Lung (tissue), 11 donors: ENCODE measurements at regions not wholly inside any gene's neighbourhood (a gene's known extent, or its start where the extent isn't known, plus 50 kb on each side); places are given as distances from the start of the nearest gene placed in this dataset.

ENCODE experiments used
- ATAC-seq: fragments of 200-7000 bp; cut with Tn5 transposase; one replicate; pipeline ENCODE4 v1.9.1; 2020; ENCODE audit warnings: moderate number of reproducible peaks; ENCODE audit not compliant: insufficient read depth, low FRiP score
- DNase-seq, 3 donors: peaks; one replicate each; pipeline ENCODE4 v3.0.0-alpha.2; 2013 to 2017
- H3K27ac ChIP-seq, 2 donors: one replicate each; pipeline ENCODE4 v1.5.1; 2013; ENCODE audit warnings: mild to moderate bottlenecking in 2 of 2, moderate library complexity in 2 of 2, control low read depth in 1 of 2, inconsistent platforms in 1 of 2, low read depth in 1 of 2, low read length in 1 of 2
- H3K27me3 ChIP-seq, 3 donors: one replicate each; pipeline ENCODE4 v1.5.1; 2013; ENCODE audit warnings: low read length in 2 of 3; ENCODE audit not compliant: control insufficient read depth in 3 of 3, insufficient read depth in 3 of 3
- H3K36me3 ChIP-seq, 4 donors: one replicate each; pipeline ENCODE4 v1.5.1; 2013; ENCODE audit warnings: low read length in 4 of 4, mild to moderate bottlenecking in 1 of 4, moderate library complexity in 1 of 4; ENCODE audit not compliant: control insufficient read depth in 4 of 4, insufficient read depth in 4 of 4
- H3K4me1 ChIP-seq, 5 donors: one replicate each; pipeline ENCODE4 v1.5.1; 2013; ENCODE audit warnings: low read length in 5 of 5, mild to moderate bottlenecking in 2 of 5, moderate library complexity in 1 of 5; ENCODE audit not compliant: control insufficient read depth in 5 of 5, insufficient read depth in 5 of 5
- H3K4me3 ChIP-seq: one replicate; pipeline ENCODE4 v1.5.1; 2013; ENCODE audit warnings: mild to moderate bottlenecking, control low read depth, moderate library complexity
- H3K9ac ChIP-seq, 2 donors: one replicate each; pipeline ENCODE4 v1.5.1; 2013; ENCODE audit warnings: low read length in 2 of 2, control low read depth in 1 of 2; ENCODE audit not compliant: insufficient read depth in 1 of 2
- H3K9me3 ChIP-seq, 4 donors: one replicate each; pipeline ENCODE4 v1.5.1; 2013; ENCODE audit warnings: low read length in 3 of 4, mild to moderate bottlenecking in 1 of 4, moderate library complexity in 1 of 4; ENCODE audit not compliant: control insufficient read depth in 4 of 4, insufficient read depth in 3 of 4
- CTCF ChIP-seq: IDR thresholded peaks from 2 replicates; pipeline ENCODE4 v1.5.1; 2012; ENCODE audit warnings: mild to moderate bottlenecking; ENCODE audit errors: control extremely low read depth, extremely low read depth
- WGBS, 2 donors: extraction: QIAGEN DNeasy Blood & Tissue Kit; methylation state at CpG; one replicate each; pipeline ENCODE4 v1.1.7; 2013; 5-methylcytosine and 5-hydroxymethylcytosine counted together
- donor health status: control.
- donor health status: control.
- donor health status: Bipolar disorder and iron deficiency.
- donor health status: healthy.
- donor health status: DM: yes; HTN: yes; CAD: no.

GRCh38 chr11:90407350-90407749, 184.5 kb upstream of the CHORDC1 start:
- Histone ChIP-seq H3K4me1 (no peaks in the 10 kb centered on the region), H3K4me3 (no peak overlapping the region), H3K27ac (no peak overlapping the region), H3K9ac (no peak overlapping the region), H3K27me3 (no peaks in the 10 kb centered on the region), H3K36me3 (no peaks in the 10 kb centered on the region), H3K9me3 (no peaks in the 10 kb centered on the region)
- ATAC-seq (no peak), DNase-seq (no peak)
- TF ChIP-seq CTCF = no peak

- Histone ChIP-seq H3K4me1 (no peaks in the 10 kb centered on the region), H3K27ac (no peak overlapping the region), H3K36me3 (no peaks in the 10 kb centered on the region), H3K4me3 (no peak overlapping the region), H3K27me3 (no peaks in the 10 kb centered on the region), H3K9me3 (no peaks in the 10 kb centered on the region), H3K9ac (no peak overlapping the region)
- ATAC-seq (no peak), DNase-seq (no peak)
- no peak for TF ChIP-seq CTCF
- WGBS, 2 donors = 85 to 88% methylated on average over 1 of the region's 1 CpG
Observed at GRCh38 chr11:90392692-90393091, 169.8 kb upstream of the CHORDC1 start.

GRCh38 chr11:90391756-90392155, 168.9 kb upstream of the CHORDC1 start:
- Histone ChIP-seq H3K4me1 (no peaks in the 10 kb centered on the region), H3K4me3 (no peak overlapping the region), H3K9ac (no peak overlapping the region), H3K9me3 (no peaks in the 10 kb centered on the region), H3K27me3 (no peaks in the 10 kb centered on the region), H3K27ac (no peak overlapping the region), H3K36me3 (no peaks in the 10 kb centered on the region)
- no peak for DNase-seq
- 78 to 84% methylated on average over 7 of the region's 7 CpGs for WGBS, 2 donors
- no peak for ATAC-seq
- no peak for TF ChIP-seq CTCF

DNA sequence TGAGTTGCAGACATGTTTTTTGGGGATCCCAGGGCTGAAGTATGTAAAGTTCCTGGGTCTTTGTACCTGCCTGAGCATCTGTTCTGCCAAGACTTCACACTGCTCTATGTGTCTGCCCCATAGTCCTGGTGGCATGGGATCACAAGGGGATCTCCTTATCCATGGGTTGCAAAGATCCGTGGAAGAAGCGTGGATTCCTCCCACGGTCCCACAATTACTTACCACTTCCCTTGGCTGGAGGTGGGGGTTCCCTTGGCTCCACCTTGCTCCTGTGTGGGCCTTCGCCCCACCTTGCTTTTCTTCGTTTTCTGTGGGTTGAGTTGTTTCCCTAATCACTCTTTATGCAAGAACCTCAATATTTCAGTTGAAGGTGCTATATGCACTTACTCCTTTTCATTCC, 157.4 kb upstream of the CHORDC1 start:
- H3K27me3 ChIP-seq = no peaks in the 10 kb centered on the region
- H3K9me3 ChIP-seq = peaks cover 0 to 2% (median 0%) of the 10 kb centered on the region in 4 donors
- H3K27ac ChIP-seq = no peak overlapping the region
- ATAC-seq (no peak), DNase-seq (no peak)
- no peaks in the 10 kb centered on the region for H3K36me3 ChIP-seq
- no peak overlapping the region for H3K4me3 ChIP-seq
- H3K9ac ChIP-seq = no peak overlapping the region
- peaks cover 0 to 2% (median 0%) of the 10 kb centered on the region in 5 donors for H3K4me1 ChIP-seq
- WGBS, 2 donors = 91 to 93% methylated on average over 5 of the region's 5 CpGs
- no peak for TF ChIP-seq CTCF
